ENCODE measurements at regions not wholly inside any gene's neighbourhood (a gene's known extent, or its start where the extent isn't known, plus 50 kb on each side); places are given as distances from the start of the nearest gene placed in this dataset.

DNA sequence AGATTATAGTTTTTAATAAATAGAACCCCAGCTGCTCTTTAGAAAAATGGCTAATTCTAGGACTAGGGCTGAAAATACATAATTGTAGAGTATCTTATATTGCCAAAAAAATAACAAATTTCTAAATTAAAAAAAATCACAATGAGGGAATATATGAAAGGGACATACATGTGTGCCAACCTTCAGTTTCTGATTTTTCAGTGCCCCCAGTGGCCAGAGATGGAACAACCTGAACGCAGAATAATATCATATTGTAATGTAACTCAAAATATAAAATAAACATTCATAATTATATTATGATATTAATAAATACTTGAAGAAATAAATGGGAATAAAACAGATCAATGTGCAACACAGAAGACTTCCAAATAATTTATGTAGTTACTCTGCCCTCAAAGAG lies 460.5 kb downstream of the ZNF385D start:
- no peak overlapping the region for H3K27ac ChIP-seq
- TF ChIP-seq ZFX (IDR thresholded peaks at IDR 0.05): no peak
- TF ChIP-seq, protein P1, sequence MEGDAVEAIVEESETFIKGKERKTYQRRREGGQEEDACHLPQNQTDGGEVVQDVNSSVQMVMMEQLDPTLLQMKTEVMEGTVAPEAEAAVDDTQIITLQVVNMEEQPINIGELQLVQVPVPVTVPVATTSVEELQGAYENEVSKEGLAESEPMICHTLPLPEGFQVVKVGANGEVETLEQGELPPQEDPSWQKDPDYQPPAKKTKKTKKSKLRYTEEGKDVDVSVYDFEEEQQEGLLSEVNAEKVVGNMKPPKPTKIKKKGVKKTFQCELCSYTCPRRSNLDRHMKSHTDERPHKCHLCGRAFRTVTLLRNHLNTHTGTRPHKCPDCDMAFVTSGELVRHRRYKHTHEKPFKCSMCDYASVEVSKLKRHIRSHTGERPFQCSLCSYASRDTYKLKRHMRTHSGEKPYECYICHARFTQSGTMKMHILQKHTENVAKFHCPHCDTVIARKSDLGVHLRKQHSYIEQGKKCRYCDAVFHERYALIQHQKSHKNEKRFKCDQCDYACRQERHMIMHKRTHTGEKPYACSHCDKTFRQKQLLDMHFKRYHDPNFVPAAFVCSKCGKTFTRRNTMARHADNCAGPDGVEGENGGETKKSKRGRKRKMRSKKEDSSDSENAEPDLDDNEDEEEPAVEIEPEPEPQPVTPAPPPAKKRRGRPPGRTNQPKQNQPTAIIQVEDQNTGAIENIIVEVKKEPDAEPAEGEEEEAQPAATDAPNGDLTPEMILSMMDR (conservative IDR thresholded peaks at IDR 0.05): peak; percentile 76

DNA sequence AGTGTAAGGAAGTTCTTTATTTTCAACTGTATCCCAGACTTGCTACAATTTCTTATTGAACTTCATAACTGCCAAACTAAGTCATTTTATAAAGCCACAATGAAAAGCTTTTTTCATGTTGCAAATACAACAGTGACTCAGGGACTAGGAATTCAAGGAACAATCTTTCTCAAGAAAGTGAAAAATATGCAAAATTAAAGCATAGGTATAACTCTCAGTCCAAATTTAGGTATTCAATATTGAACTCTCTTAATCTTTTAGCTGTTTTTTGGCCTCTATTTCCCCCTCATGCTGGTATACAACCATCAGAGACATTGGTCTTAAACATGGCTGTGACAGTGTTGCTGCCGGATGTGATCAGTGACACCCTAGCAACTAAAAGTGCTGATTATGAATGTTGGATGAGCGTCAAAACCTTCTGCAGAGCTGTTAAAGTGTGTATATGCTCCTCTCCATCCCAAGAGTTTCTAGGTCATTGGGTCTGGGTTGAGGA lies 476.9 kb downstream of the ZNF385D start:
- TF ChIP-seq ZFX (IDR thresholded peaks at IDR 0.05): no peak
- TF ChIP-seq, protein P1 (conservative IDR thresholded peaks at IDR 0.05): no peak
- H3K27ac ChIP-seq: no peak overlapping the region

DNA sequence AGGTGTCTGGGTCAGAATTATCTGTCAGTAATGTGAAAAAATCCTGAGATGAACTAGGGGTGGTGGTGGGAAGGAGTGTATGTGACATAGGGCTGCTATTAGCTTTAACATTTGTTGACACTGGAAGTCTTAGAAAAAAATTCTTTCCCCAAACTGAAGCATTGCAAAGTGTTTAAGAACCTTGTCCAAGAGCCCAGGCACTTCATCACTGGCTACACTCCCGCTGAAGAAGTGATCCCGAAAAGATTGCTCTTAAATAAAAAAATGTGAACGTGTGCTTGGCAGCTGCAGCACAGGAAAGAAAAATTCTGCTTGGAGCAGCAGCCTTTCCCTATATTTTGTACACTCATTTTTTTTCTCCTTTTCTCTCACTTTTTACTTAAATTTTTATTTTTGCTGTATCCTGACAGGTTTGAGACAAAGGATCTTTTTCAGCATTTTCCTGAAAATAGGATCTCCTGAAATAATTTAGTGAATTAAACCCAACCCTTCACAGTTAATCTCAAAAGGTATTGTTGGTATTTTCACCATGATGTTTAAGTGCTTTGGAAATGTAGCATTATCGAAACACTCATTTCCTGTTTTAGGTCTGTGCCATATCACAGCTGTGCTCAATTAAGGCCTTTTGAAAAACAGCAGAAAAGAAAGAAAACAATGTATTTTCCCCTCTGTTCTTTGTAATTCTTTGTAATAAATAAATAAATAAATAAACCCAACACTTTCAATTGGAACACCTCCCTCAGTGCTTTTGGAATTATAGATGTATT lies 477.6 kb downstream of the ZNF385D start:
- H3K27ac ChIP-seq: no peak overlapping the region
- TF ChIP-seq, protein P1 (conservative IDR thresholded peaks at IDR 0.05): no peak
- no peak for TF ChIP-seq ZFX (IDR thresholded peaks at IDR 0.05)

DNA sequence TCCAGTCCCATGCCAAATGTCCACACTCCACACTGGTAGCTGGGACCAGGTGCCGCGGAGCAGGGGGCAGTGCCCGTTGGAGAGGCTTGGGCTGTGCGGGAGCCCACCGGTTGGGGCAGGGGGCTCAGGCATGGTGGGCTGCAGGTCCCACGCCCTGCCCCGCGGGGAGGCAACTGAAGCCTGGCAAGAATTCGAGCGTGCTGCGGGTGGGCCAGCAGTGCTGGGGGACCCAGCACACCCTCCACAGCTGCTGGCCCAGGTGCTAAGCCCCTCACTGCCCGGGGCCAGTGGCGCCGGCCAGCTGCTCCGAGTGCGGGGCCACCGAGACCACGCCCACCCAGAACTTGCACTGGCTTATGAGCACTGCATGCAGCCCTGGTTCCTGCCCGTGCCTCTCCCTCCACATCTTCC lies 479.4 kb downstream of the ZNF385D start:
- H3K27ac ChIP-seq: no peak overlapping the region
- TF ChIP-seq, protein P1 (conservative IDR thresholded peaks at IDR 0.05): no peak
- TF ChIP-seq ZFX (IDR thresholded peaks at IDR 0.05): no peak

DNA sequence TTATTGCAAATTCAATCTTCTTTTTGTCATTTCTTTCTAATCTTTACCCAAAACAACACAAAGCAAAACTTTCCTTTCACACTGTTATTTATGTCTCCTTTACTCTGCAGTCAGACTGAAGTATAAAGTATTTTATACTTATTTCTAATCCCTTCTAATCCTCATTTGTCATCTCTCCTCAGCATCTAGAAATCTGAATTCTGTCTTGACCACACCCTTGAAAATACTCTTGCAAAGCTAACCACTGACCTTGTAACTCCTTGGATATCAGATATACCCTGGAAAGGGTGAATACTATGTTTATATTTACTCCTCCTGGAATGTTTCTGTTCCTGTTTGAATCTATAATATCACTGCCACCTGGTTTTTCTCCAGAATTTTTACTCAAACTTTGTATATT lies 481.1 kb downstream of the ZNF385D start:
- H3K27ac ChIP-seq: no peak overlapping the region
- no peak for TF ChIP-seq ZFX (IDR thresholded peaks at IDR 0.05)
- TF ChIP-seq, protein P1 (conservative IDR thresholded peaks at IDR 0.05): no peak

DNA sequence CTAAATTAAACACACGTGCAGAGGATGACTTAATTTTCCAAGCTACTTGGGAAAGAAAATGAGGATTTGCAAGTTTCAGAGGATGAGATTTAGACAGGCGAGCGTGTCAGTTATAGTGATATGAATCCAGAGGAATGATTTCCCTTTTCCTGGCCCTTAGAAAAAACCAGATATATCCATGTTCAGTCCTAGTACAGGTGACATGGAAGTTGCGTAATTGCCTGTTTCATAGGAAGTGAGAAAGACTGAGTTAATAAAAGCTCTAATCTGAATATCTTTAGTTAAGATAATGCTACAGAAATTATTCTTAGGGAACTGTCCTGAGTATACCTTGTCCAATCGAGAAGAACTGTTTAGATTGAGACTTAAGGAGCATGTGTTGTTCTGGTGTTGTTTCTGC lies 490.5 kb downstream of the ZNF385D start:
- TF ChIP-seq, protein P1 (conservative IDR thresholded peaks at IDR 0.05): no peak
- no peak for TF ChIP-seq ZFX (IDR thresholded peaks at IDR 0.05)
- H3K27ac ChIP-seq: no peak overlapping the region

DNA sequence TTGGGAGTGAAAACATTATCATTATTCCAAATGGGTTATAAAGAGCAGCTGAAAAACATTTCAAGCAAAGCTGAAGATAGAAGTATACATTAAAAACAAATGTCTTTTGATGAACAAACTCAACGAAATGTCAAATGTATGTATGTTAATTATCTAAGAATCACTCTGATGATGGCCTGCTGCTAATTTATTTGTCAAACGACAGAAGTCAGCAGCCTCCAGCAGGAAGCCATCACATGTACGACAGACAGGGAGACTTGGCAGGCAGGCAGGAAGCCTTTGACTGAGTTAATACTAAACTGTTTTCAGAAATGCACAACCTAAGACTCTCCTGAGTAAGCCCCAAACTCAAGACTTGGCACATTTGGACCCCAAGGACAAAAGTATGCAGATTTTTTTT lies 491.1 kb downstream of the ZNF385D start:
- TF ChIP-seq, protein P1 (conservative IDR thresholded peaks at IDR 0.05): no peak
- TF ChIP-seq ZFX (IDR thresholded peaks at IDR 0.05): no peak
- H3K27ac ChIP-seq: no peak overlapping the region

All from C4-2B (cell line).